Thyroid gland (tissue), 4 donors: ENCODE measurements at regions not wholly inside any gene's neighbourhood (a gene's known extent, or its start where the extent isn't known, plus 50 kb on each side); places are given as distances from the start of the nearest gene placed in this dataset.

Source experiments
- DNase-seq, 2 donors: peaks; one replicate each; pipeline ENCODE4 v3.0.0-alpha.2; 2019
- H3K27ac ChIP-seq, 3 donors: fragments of 200-600 bp; sonication (generic); 1 replicate in 2 of 3; 2 replicates in 1 of 3; pipeline ENCODE4 v1.5.1; 2016 to 2019; ENCODE audit warnings: mild to moderate bottlenecking in 1 of 3, moderate library complexity in 1 of 3
- H3K27me3 ChIP-seq: fragments of 200-600 bp; sonication (generic); one replicate; pipeline ENCODE4 v1.5.1; 2019
- H3K36me3 ChIP-seq, 2 donors: fragments of 200-600 bp; sonication (generic); one replicate each; pipeline ENCODE4 v1.5.1; 2016 to 2019
- H3K4me1 ChIP-seq, 2 donors: fragments of 200-600 bp; sonication (generic); one replicate each; pipeline ENCODE4 v1.5.1; 2017 to 2019
- H3K4me3 ChIP-seq, 3 donors: fragments of 200-600 bp; sonication (generic); replicated peaks in 1 of 3; 1 replicate in 2 of 3; 2 replicates in 1 of 3; pipeline ENCODE4 v1.5.1; 2016; ENCODE audit warnings: mild to moderate bottlenecking in 1 of 3
- H3K9me3 ChIP-seq: fragments of 200-600 bp; sonication (generic); one replicate; pipeline ENCODE4 v1.5.1; 2017
- CTCF ChIP-seq, 6 experiments: fragments of 200-600 bp in 3 of 6; fragments of 450-650 bp in 3 of 6; sonication (generic) in 3 of 6; IDR thresholded peaks; one replicate each; pipeline ENCODE4 v1.5.1; 2016 to 2019; ENCODE audit warnings: antibody characterized with exemption in 6 of 6, mild to moderate bottlenecking in 2 of 6, inconsistent platforms in 1 of 6, moderate library complexity in 1 of 6
- POLR2A ChIP-seq, 2 donors: fragments of 450-650 bp; IDR thresholded peaks; one replicate each; pipeline ENCODE4 v1.6.1; 2017; ENCODE audit warnings: antibody characterized with exemption in 2 of 2, mild to moderate bottlenecking in 2 of 2, moderate library complexity in 1 of 2
- WGBS, 2 donors: methylation state at CpG; one replicate each; pipeline ENCODE4 v1.1.5; 2017; 5-methylcytosine and 5-hydroxymethylcytosine counted together
- intact Hi-C: fragments of 100-400 bp; cut with DNase I; formaldehyde crosslinking; loops from one replicate; pipeline ENCODE4 v1.15.1; 2023

DNA sequence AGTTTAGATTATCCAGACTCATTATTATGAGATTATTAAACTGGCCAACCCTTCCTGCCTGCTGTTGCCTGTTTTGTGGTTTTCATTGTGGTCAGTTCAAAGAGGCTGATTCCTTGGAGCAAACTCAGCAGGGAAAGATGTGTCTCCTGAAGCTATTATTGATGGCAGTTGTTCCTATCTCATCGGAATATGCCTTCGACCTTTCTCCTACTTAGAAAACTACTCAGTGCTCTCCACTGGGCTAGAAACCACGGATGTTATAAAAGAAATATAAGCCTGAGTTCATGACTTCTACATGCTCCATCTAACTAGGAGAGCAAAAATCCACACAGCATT is 80.2 kb upstream of the NAV2 start:
- H3K4me3 ChIP-seq, result no peak overlapping the region
- peak overlapping the region; percentile 73 to 91 (median 81) for H3K27ac ChIP-seq
- intact Hi-C loops, result no loop called here

DNA sequence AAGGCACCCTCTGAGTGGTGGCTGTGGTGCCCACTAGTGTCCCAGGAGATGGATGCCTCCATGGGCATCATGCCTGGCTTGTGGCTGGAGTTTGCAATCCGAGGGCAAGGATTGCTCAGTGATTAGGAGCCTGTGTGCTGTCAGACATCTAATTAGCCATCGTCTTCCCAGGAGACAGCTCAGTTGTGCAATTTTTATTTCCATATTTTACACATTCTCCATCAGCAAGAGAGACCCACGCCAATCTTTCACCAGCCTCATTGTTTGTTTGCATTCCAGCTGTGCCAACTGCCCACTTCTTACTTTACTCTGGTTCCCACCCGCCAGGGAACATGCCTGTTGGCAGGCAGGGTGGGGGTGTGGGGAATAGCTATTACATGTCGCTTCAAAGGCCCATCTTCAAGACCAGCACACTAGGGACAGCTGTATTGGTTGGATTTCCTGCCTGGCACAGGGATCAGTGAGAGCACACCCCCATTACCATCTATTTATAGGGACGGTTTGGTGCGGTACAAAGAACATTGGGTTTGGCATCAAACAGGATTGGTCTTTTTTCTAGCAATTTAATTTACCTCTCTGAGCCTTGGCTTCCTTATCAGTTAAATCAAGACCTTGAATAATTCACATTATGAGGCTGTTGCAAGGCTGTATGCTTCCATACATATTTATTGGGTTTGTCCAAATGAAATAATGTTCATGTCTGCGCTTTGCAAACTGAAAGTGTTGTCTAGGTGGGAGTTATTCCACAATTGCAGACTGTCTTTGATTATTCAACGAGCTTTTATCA is 80.7 kb upstream of the NAV2 start:
- intact Hi-C loops, result no loop called here
- Histone ChIP-seq H3K4me3 (no peak overlapping the region), H3K27me3 (no peaks in the 10 kb centered on the region), H3K27ac (peak overlapping the region; percentile 73 to 91 (median 81)), H3K4me1 (peaks cover 24 to 35% of the 10 kb centered on the region in 2 donors), H3K9me3 (no peaks in the 10 kb centered on the region), H3K36me3 (no peaks in the 10 kb centered on the region)
- TF ChIP-seq CTCF (IDR thresholded peaks at IDR 0.05) (no peak), POLR2A (IDR thresholded peaks at IDR 0.05) (no peak)
- 76 to 85% methylated on average over 9 of the region's 9 CpGs for WGBS, 2 donors
- DNase-seq, result peak; percentile 28 to 31

More for the DNA sequence above, 80.2 kb upstream of the NAV2 start:
- Histone ChIP-seq H3K9me3 (no peaks in the 10 kb centered on the region), H3K36me3 (no peaks in the 10 kb centered on the region), H3K4me1 (peaks cover 24 to 32% of the 10 kb centered on the region in 2 donors), H3K27me3 (no peaks in the 10 kb centered on the region)
- WGBS, 2 donors, result 29 to 34% methylated on average over 3 of the region's 3 CpGs
- no peak for DNase-seq
- TF ChIP-seq POLR2A (IDR thresholded peaks at IDR 0.05), result no peak
- no peak for TF ChIP-seq CTCF (IDR thresholded peaks at IDR 0.05)

DNA sequence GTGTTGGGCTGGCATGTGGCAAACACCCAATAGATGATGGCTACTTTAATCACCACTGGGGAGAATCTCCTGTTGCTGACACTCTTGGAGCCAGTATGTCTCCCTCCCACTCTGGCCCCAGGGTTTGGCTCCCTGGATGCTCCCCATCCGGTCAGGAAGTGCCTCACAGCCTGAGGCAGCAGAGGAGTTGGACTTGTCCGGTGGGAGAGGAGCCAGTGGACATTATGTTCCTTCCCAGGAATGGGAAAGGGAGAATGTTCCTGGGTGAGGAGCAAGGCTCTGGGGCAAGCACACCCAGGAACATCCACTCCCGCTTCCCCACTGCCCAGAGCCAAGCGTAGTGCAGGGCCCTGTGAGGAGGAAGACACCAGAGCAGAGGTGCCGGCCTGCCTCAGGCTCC is 84.6 kb upstream of the NAV2 start:
- Histone ChIP-seq H3K4me1 (peaks cover 22 to 25% of the 10 kb centered on the region in 2 donors), H3K36me3 (no peaks in the 10 kb centered on the region), H3K9me3 (no peaks in the 10 kb centered on the region), H3K27ac (peak overlapping the region in 2 of 3 donors; percentile 35 to 43), H3K4me3 (no peak overlapping the region), H3K27me3 (no peaks in the 10 kb centered on the region)
- TF ChIP-seq CTCF (IDR thresholded peaks at IDR 0.05), result no peak
- TF ChIP-seq POLR2A (IDR thresholded peaks at IDR 0.05), result no peak
- 66 to 81% methylated on average over 5 of the region's 5 CpGs for WGBS, 2 donors
- DNase-seq, result peak; percentile 33 to 39
- intact Hi-C loops, result no loop called here

- Histone ChIP-seq H3K27ac (peak overlapping the region in 2 of 3 donors; percentile 26 to 43), H3K9me3 (no peaks in the 10 kb centered on the region), H3K27me3 (no peaks in the 10 kb centered on the region), H3K4me3 (no peak overlapping the region), H3K36me3 (no peaks in the 10 kb centered on the region), H3K4me1 (peaks cover 18 to 21% of the 10 kb centered on the region in 2 donors)
- WGBS, 2 donors, result 60 to 69% methylated on average over 4 of the region's 4 CpGs
- intact Hi-C loops, result no loop called here
- DNase-seq, result no peak
- no peak for TF ChIP-seq CTCF (IDR thresholded peaks at IDR 0.05)
- TF ChIP-seq POLR2A (IDR thresholded peaks at IDR 0.05), result no peak
These were observed 85.1 kb upstream of the NAV2 start for GRCh38 chr11:19627566-19627965.

DNA sequence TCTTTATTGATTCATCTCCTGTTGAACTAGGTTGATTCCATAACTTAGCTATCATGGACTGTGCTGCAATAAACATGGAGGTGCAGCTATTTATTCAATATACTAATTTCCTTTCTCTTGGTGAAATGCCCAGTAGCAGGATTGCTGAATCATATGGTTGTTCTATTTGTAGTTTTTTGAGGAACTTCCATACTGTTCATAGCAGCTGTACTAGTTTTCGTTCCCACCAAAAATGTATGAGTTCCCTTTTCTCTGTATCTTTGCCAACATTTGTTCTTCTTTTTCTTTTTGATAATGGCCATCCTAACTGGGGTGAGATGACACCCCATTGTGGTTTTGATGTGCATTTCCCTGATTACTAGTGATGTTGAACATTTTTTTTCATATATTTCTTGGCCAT is 87.2 kb upstream of the NAV2 start:
- no peak overlapping the region for H3K27ac ChIP-seq
- H3K4me1 ChIP-seq, result peaks cover 6 to 9% of the 10 kb centered on the region in 2 donors
- no peak overlapping the region for H3K4me3 ChIP-seq
- no peak for DNase-seq
- H3K27me3 ChIP-seq, result no peaks in the 10 kb centered on the region
- no peak for TF ChIP-seq CTCF (IDR thresholded peaks at IDR 0.05)
- TF ChIP-seq POLR2A (IDR thresholded peaks at IDR 0.05), result no peak
- intact Hi-C loops, result no loop called here
- H3K9me3 ChIP-seq, result no peaks in the 10 kb centered on the region
- H3K36me3 ChIP-seq, result no peaks in the 10 kb centered on the region
- WGBS, 2 donors, result 83 to 90% methylated on average over 1 of the region's 1 CpG
